GM23338 (cell line): ENCODE measurements at regions not wholly inside any gene's neighbourhood (a gene's known extent, or its start where the extent isn't known, plus 50 kb on each side); places are given as distances from the start of the nearest gene placed in this dataset.
A peak's percentile ranks its signal among the peaks of the same experiment; 100 is the strongest.

ENCODE experiments used
- ATAC-seq: fragments of 200-7000 bp; cut with Tn5 transposase; 3 replicates; pipeline ENCODE4 v1.9.1; 2020
- DNase-seq: peaks from one replicate; pipeline ENCODE4 v3.0.0-alpha.2; 2015; ENCODE audit warnings: low spot score
- H2AFZ ChIP-seq: fragments of 200-600 bp; sonication (generic); 2 replicates; pipeline ENCODE4 v1.8.0; 2016; ENCODE audit warnings: antibody characterized with exemption, mild to moderate bottlenecking, moderate library complexity
- H3F3A ChIP-seq: fragments of 200-600 bp; sonication (generic); replicated peaks from 2 replicates; pipeline ENCODE4 v1.8.0; 2017; ENCODE audit warnings: antibody characterized with exemption, mixed run types, low read depth
- H3K27ac ChIP-seq: fragments of 200-600 bp; sonication (generic); 2 replicates; pipeline ENCODE4 v1.6.1; 2016; ENCODE audit warnings: low read depth
- H3K27me3 ChIP-seq: fragments of 200-600 bp; sonication (generic); 2 replicates; pipeline ENCODE4 v1.8.0; 2016; ENCODE audit warnings: mild to moderate bottlenecking, mixed run types, moderate library complexity; ENCODE audit not compliant: insufficient read depth
- H3K36me3 ChIP-seq: fragments of 200-600 bp; sonication (generic); 2 replicates; pipeline ENCODE4 v1.8.0; 2016; ENCODE audit warnings: mild to moderate bottlenecking; ENCODE audit not compliant: insufficient read depth
- H3K4me1 ChIP-seq: fragments of 200-600 bp; sonication (generic); 2 replicates; pipeline ENCODE4 v1.8.0; 2016; ENCODE audit warnings: mild to moderate bottlenecking, moderate library complexity; ENCODE audit not compliant: insufficient read depth
- H3K4me2 ChIP-seq: fragments of 200-600 bp; sonication (generic); 2 replicates; pipeline ENCODE4 v1.7.1; 2017; ENCODE audit warnings: mixed run types
- H3K4me3 ChIP-seq: fragments of 200-600 bp; sonication (generic); 2 replicates; pipeline ENCODE4 v1.6.1; 2016; ENCODE audit warnings: mixed run types
- H3K79me2 ChIP-seq: fragments of 200-600 bp; sonication (generic); replicated peaks from 2 replicates; pipeline ENCODE4 v1.8.0; 2017; ENCODE audit warnings: mild to moderate bottlenecking; ENCODE audit not compliant: insufficient read depth
- H3K9me2 ChIP-seq: fragments of 200-600 bp; sonication (generic); 2 replicates; pipeline ENCODE4 v1.8.0; 2017; ENCODE audit not compliant: insufficient read depth
- H4K20me1 ChIP-seq: fragments of 200-600 bp; sonication (generic); replicated peaks from 2 replicates; pipeline ENCODE4 v1.8.0; 2017; ENCODE audit warnings: mild to moderate bottlenecking; ENCODE audit not compliant: insufficient read depth
- H3K27ac Mint-ChIP-seq: 2 replicates; pipeline ENCODE4 v1.8.0; 2020; ENCODE audit warnings: inconsistent platforms, mild to moderate bottlenecking, moderate library complexity, mixed read lengths
- H3K27me3 Mint-ChIP-seq: 3 replicates; pipeline ENCODE4 v1.8.0; 2022; ENCODE audit warnings: low read depth, mild to moderate bottlenecking, moderate library complexity, mixed read lengths, inconsistent platforms; ENCODE audit not compliant: insufficient read depth, poor library complexity
- H3K36me3 Mint-ChIP-seq: 3 replicates; pipeline ENCODE4 v1.8.0; 2021; ENCODE audit warnings: low read depth, mild to moderate bottlenecking, inconsistent platforms, moderate library complexity, mixed read lengths
- H3K4me1 Mint-ChIP-seq: 3 replicates; pipeline ENCODE4 v1.8.0; 2020; ENCODE audit warnings: mild to moderate bottlenecking, inconsistent platforms, mixed read lengths
- H3K4me3 Mint-ChIP-seq: 3 replicates; pipeline ENCODE4 v1.8.0; 2021; ENCODE audit warnings: moderate library complexity, mild to moderate bottlenecking, inconsistent platforms, mixed read lengths
- H3K9me3 Mint-ChIP-seq: 3 replicates; pipeline ENCODE4 v1.8.0; 2020; ENCODE audit warnings: moderate library complexity, mild to moderate bottlenecking, inconsistent platforms, mixed read lengths
- CTCF ChIP-seq, 2 experiments: fragments of 200-600 bp in 1 of 2; sonication (generic) in 1 of 2; conservative IDR thresholded peaks; 2 replicates each; pipeline versions ENCODE4 v1.5.1 to v1.6.1; 2016 to 2017; ENCODE audit warnings: antibody characterized with exemption in 2 of 2, low read depth in 2 of 2, mild to moderate bottlenecking in 2 of 2, moderate library complexity in 1 of 2
- POLR2AphosphoS5 ChIP-seq: IDR thresholded peaks from 2 replicates; pipeline ENCODE4 v1.6.1; 2016; ENCODE audit warnings: antibody characterized with exemption, low read depth

GRCh38 chr1:195584870-195585624 lies 1023.2 kb downstream of the KCNT2 start:
- TF ChIP-seq POLR2AphosphoS5, result no peak
- TF ChIP-seq CTCF (conservative IDR thresholded peaks at IDR 0.05; ENCODE audit: low read depth in 2 of 2), result peak; percentile 24; a peak in 3 of 4 replicates
- Histone ChIP-seq H4K20me1 (no peaks in the 10 kb centered on the region), H3K4me3 (no peak overlapping the region), H3F3A (no peaks in the 10 kb centered on the region), H3K27me3 (no peaks in the 10 kb centered on the region), H3K4me1 (no peaks in the 10 kb centered on the region), H3K9me2 (no peaks in the 10 kb centered on the region), H3K36me3 (no peaks in the 10 kb centered on the region), H3K79me2 (no peaks in the 10 kb centered on the region), H2AFZ (no peak overlapping the region), H3K27ac (no peak overlapping the region), H3K4me2 (no peak overlapping the region)
- no peaks in the 10 kb centered on the region for H3K9me3 Mint-ChIP-seq
- peak; percentile 37 for DNase-seq
- no peak overlapping the region for H3K4me3 Mint-ChIP-seq
- peak; percentile 61 for ATAC-seq
- H3K27ac Mint-ChIP-seq, result no peak overlapping the region
- H3K27me3 Mint-ChIP-seq, result peaks cover 1% of the 10 kb centered on the region
- H3K4me1 Mint-ChIP-seq, result no peaks in the 10 kb centered on the region
- no peaks in the 10 kb centered on the region for H3K36me3 Mint-ChIP-seq

- no peaks in the 10 kb centered on the region for H3K9me3 Mint-ChIP-seq
- ATAC-seq, result no peak; the same call in 2 of the 3 replicates
These were observed 1027.3 kb downstream of the KCNT2 start for GRCh38 chr1:195580988-195581387.

More at GRCh38 chr1:195580988-195581387, 1027.3 kb downstream of the KCNT2 start:
- H3K27ac Mint-ChIP-seq, result no peak overlapping the region
- Histone ChIP-seq H3K36me3 (no peaks in the 10 kb centered on the region), H3K4me1 (no peaks in the 10 kb centered on the region), H3K4me2 (no peak overlapping the region), H3K4me3 (no peak overlapping the region), H2AFZ (no peak overlapping the region), H3K79me2 (no peaks in the 10 kb centered on the region), H3K27me3 (no peaks in the 10 kb centered on the region), H3F3A (no peaks in the 10 kb centered on the region), H4K20me1 (no peaks in the 10 kb centered on the region), H3K9me2 (no peaks in the 10 kb centered on the region), H3K27ac (no peak overlapping the region)
- TF ChIP-seq POLR2AphosphoS5 (no peak), CTCF (conservative IDR thresholded peaks at IDR 0.05; ENCODE audit: low read depth in 2 of 2) (peak in 1 of 2 experiments; percentile 46; a peak in 2 of 4 replicates)
- H3K27me3 Mint-ChIP-seq, result peaks cover 1% of the 10 kb centered on the region
- H3K4me3 Mint-ChIP-seq, result no peak overlapping the region
- H3K4me1 Mint-ChIP-seq, result no peaks in the 10 kb centered on the region
- DNase-seq, result peak; percentile 12
- H3K36me3 Mint-ChIP-seq, result no peaks in the 10 kb centered on the region
